DMS 273 (cell line): ENCODE measurements at regions not wholly inside any gene's neighbourhood (a gene's known extent, or its start where the extent isn't known, plus 50 kb on each side); places are given as distances from the start of the nearest gene placed in this dataset.
A peak's percentile ranks its signal among the peaks of the same experiment; 100 is the strongest.
"Not testable (repeated sequence)": the region's sequence is repeated elsewhere in the genome, so short reads cannot be mapped to it uniquely, and the experiment has no call there.

Experiments used
- DNase-seq: peaks from one replicate; lab custom pipeline; 2025; ENCODE audit not compliant: unreplicated experiment; lab: John Stamatoyannopoulos, UW

- no peak for DNase-seq
Observed at GRCh38 chr3:71990545-71990944, 205.6 kb upstream of the PROK2 start.

GRCh38 chr3:71989165-71989564 lies 204.2 kb upstream of the PROK2 start:
- DNase-seq: no peak

DNA sequence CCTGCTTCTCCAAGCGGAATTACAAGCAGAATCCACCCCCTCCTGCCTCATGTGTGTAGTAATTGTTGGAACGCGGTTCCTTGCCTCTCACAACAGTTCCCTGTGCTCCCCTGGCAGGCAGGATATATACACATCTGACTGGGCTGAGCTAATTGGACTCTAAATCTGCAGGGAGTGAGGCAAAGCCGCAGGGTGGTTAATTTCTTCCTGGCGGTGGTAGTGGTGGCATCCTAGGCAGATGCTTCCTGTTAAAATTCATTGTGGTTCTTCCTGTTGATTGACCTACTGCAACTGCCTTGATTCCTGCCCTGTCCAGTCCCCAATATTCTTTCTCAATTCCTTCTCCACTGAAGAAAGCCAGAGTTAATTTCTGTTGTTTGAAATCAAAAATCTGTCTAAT lies 202.9 kb upstream of the PROK2 start:
- DNase-seq: peak; percentile 36

DNA sequence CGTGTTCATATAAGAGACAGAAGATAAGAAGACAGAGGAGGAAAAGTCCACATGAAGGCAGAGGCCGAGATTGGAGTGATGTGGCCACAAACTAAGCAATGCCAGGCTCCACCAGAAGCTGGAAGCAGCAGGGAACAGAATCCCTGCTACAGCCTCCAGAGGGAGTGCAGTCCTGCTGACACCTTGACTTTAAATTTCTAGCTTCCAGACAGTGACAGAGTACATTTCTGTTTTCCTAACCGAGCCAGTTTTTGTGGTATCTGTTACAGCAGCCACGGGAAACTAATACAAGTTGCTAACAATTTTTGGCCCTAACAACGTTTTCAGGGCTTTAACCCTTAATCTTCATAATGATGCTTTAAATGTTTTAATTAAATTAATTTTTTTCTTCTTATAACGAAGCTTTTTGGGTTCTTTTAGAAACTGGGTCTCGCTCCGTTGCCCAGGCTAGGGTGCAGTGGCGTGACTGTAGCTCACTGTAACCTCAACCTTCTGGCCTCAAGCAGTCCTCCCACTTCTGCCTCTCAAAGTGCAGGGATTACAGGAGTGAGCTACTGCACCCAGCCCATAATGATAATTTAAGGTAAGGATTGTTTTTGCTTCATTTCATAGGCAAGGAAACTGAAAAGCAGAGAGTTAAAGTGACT lies 202.3 kb upstream of the PROK2 start:
- DNase-seq: peak; percentile 23

GRCh38 chr3:71986606-71987005 lies 201.7 kb upstream of the PROK2 start:
- DNase-seq: no peak

GRCh38 chr3:71984843-71985613 lies 200.1 kb upstream of the PROK2 start:
- no peak for DNase-seq

GRCh38 chr3:71983694-71984093 lies 198.7 kb upstream of the PROK2 start:
- no peak for DNase-seq

GRCh38 chr3:71982506-71983258 lies 197.7 kb upstream of the PROK2 start:
- not testable (repeated sequence) for DNase-seq

DNA sequence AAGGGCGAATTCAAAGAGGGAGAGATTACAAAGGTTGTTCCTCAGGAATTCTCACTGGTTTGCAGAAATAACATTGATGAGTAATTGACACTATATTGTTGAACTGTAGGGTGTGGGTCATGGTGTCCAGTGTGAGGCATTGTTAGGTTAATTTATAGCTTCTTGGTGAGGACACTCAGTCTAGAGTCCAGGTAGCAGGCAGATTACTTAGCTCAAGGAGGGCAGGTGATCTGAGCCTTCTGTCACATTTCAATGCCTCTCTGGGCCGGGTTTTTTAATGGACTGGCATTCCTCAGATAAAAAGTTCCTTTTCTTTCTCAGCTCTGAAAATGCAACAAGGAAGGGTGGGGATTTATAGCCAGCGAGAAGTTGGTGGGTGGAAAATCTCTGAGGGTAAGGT lies 194.2 kb upstream of the PROK2 start:
- DNase-seq: no peak

DNA sequence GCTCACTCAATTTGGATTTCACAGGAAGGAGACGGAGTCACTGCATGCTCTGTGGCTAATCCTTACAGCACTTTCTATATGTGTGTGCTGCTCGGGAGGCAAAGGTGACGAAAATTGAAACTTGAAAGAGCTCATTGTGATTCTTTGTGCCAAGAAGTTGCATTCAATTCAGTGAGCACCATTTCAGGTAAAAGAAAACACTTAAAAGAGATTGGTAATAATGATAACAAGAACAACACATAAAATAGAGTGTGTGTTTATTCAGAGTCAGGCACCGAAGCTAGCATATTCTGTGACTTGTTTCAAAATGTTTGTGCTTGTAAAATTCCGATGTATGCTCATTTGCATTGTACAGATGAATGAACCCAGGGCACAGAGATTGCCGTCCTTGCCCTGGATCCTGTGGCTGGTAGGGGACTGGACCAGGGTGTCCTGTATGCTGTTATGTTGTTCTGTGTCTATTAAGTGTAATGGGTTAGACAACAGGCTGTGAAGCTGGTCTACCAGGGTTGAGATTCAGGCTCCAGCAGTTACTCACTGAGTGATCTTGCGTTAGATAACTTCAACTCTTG lies 193.3 kb upstream of the PROK2 start:
- no peak for DNase-seq

GRCh38 chr3:71977525-71977924 lies 192.6 kb upstream of the PROK2 start:
- DNase-seq: no peak

- DNase-seq: no peak
Observed at GRCh38 chr3:71975573-71975972, 190.6 kb upstream of the PROK2 start.

DNA sequence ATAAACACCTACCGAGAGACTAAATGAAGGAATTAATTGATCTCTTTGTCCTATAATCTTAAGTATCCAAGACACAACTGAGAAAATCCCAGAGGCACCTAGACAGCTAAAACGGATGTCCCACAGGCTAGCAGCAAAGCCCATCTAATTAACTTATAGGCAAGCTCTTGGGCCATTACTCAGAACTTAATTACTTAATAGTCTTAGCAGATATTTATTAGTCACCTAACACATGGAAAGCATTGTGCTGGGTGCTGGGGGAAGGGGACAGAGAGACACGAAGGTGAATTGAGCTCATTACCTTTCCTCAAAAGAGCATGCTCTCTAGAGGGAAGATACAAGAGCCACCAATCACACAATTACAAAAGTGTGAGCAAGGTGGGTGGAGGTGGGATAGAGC lies 189.8 kb upstream of the PROK2 start:
- no peak for DNase-seq

DNA sequence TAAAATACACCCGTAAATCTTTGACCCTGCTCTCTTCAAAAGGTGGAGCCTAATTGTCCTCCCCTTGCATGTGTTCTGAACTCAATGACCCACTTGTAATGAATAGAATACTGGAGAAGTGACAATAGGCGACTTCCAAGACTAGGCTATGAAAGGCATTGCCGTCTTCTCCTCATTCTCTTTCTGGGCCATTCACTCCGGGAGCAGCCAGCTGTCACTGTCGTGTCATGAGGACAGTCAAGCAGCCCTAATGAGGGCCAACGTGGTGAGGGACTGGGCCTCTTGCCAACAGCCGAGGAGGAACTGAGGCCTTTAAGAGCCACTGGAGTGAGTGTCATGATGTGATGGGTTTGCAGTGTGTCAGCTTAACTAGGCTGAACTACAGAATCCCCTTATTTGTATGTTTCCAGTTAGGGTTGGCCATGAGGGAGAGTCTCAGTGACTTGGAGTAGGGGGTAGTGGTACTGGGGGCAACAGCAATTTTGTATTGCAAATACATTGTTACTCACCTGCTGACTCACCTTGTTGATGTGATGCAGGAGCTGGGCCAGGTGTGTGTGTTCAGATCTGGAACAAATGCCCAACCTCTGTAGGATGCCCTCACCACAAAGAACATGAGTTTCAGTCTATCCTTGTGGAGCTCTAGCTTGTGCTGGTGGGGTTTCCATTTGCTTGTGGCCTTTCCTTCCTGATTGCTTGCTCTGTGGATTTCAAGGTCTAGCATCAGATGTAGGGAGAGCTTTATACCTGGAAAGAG lies 188.5 kb upstream of the PROK2 start:
- DNase-seq: no peak

- DNase-seq: peak; percentile 16
Observed at GRCh38 chr3:71972031-71972430, 187.1 kb upstream of the PROK2 start.

DNA sequence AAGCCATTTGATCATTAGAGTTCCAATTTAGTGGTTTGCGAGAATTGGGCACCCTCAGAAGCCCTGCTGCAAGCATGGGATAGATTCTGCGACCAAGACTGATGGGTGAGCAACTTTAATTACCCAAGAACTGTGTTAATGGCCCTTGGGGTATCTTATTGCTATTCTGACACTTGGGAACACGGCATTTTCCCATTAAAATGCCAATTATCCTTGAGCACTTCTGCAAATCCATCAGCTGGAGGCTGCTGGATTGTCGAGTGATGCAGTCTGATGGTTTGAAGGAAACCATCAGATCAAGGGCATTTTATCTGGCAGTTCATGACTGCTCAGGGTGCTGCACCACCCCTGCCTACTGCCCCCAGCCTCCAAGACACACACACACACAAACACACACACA lies 183.6 kb upstream of the PROK2 start:
- no peak for DNase-seq

GRCh38 chr3:71966185-71966584 lies 181.2 kb upstream of the PROK2 start:
- DNase-seq: no peak

DNA sequence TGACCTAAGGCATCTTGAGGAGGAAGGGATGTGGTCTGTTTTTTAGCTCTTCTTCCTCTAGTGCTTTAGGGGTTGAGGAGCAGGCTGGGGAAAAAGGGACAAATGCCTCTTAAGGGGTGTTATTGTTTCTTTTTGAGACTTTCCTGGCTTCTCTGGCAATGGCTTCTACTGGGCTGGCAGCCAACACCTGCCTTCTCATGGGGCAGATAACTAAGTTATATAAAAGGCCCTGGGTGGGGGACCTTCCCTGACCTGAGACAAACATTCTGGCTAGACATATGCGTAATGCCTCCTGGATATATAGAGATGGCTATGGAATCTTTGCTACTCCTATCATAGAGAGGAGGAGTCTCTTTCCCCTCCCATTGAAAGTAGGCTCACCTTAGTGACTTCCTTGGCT lies 179.2 kb upstream of the PROK2 start:
- DNase-seq: peak; percentile 4

GRCh38 chr3:71962561-71963240 lies 177.8 kb upstream of the PROK2 start:
- DNase-seq: peak; percentile 78

DNA sequence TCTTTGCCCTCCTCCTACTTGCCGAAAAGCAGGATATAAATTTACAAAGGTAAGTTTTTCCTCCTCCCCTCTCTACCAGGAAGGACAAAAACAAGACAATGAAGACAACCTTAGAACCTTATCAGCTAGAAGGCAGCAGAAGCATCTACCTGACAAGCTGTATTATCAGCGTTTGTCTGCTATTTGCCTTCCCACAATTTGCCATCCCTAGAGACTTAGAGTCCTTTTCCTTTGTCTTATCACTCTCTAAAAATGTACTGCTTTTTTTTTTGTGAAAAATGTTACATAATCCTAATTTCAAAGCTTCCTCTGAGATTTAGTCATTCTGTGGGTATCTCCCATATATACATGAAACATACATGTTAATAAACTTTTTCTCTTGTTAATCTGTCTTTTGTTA lies 176.9 kb upstream of the PROK2 start:
- DNase-seq: no peak
